K562 (cell line): ENCODE measurements at regions not wholly inside any gene's neighbourhood (a gene's known extent, or its start where the extent isn't known, plus 50 kb on each side); places are given as distances from the start of the nearest gene placed in this dataset.

Experiments
- BRF1 ChIP-seq: IDR thresholded peaks from 3 replicates; pipeline ENCODE4 v1.6.1; 2011; ENCODE audit warnings: borderline replicate concordance, mild to moderate bottlenecking; ENCODE audit not compliant: insufficient read length; ENCODE audit errors: extremely low read depth
- CBX2 ChIP-seq: fragments of 200-600 bp; sonication (generic); IDR thresholded peaks from one replicate; pipeline ENCODE4 v1.6.1; 2012; ENCODE audit warnings: mild to moderate bottlenecking, low read length, inconsistent platforms; ENCODE audit not compliant: insufficient read depth, poor library complexity, severe bottlenecking
- CGGBP1 ChIP-seq: fragments of 250-450 bp; sonication (Bioruptor Pico); IDR thresholded peaks from 2 replicates; pipeline ENCODE4 v1.9.0; 2021; ENCODE audit warnings: mild to moderate bottlenecking
- CHCHD3 ChIP-seq: fragments of 250-450 bp; sonication (Bioruptor Pico); IDR thresholded peaks from 2 replicates; pipeline ENCODE4 v2.1.2; 2022; ENCODE audit warnings: mild to moderate bottlenecking
- CHD1 ChIP-seq: fragments of 200-600 bp; sonication (generic); IDR thresholded peaks from one replicate; pipeline ENCODE4 v1.6.1; 2012; ENCODE audit warnings: mild to moderate bottlenecking, moderate library complexity, low read length, inconsistent platforms
- CREBBP ChIP-seq: IDR thresholded peaks from one replicate; pipeline ENCODE4 v1.6.1; 2012; ENCODE audit warnings: low read depth, mild to moderate bottlenecking, control low read depth, inconsistent platforms, low read length
- E4F1 ChIP-seq: fragments of 250-450 bp; sonication (Bioruptor Pico); IDR thresholded peaks from 2 replicates; pipeline ENCODE4 v1.5.0; 2021; ENCODE audit warnings: mild to moderate bottlenecking, borderline replicate concordance
- FOS ChIP-seq: IDR thresholded peaks from 3 replicates; pipeline ENCODE4 v1.6.1; 2011; ENCODE audit not compliant: insufficient read length; ENCODE audit errors: extremely low read depth
- MLX ChIP-seq, 2 experiments: fragments of 450-650 bp in 1 of 2; sonication (generic) in 1 of 2; formaldehyde crosslinking; conservative IDR thresholded peaks; 2 replicates each; pipeline versions ENCODE4 v1.4.0 to v1.8.1; 2020 to 2022; ENCODE audit warnings: mild to moderate bottlenecking in 1 of 2, missing genetic modification reagents in 1 of 2
- NFE2 ChIP-seq: IDR thresholded peaks from 2 replicates; pipeline ENCODE4 v1.6.1; 2014; ENCODE audit warnings: antibody characterized with exemption, low read depth
- PHB ChIP-seq: fragments of 250-450 bp; sonication (Bioruptor Pico); IDR thresholded peaks from 2 replicates; pipeline ENCODE4 v1.5.0; 2021
- PHF21A ChIP-seq: fragments of 450-650 bp; IDR thresholded peaks from 2 replicates; pipeline ENCODE4 v1.6.1; 2017; ENCODE audit warnings: low read depth, borderline replicate concordance
- RBM17 ChIP-seq: fragments of 200-400 bp; formaldehyde crosslinking; IDR thresholded peaks from 2 replicates; pipeline ENCODE4 v1.6.1; 2017; ENCODE audit warnings: low read depth, mild to moderate bottlenecking, low read length, borderline replicate concordance
- SMAD1 ChIP-seq: fragments of 150-350 bp; IDR thresholded peaks from 2 replicates; pipeline ENCODE4 v1.6.1; 2014; ENCODE audit warnings: low read length, low read depth; ENCODE audit not compliant: partially characterized antibody
- TOE1 ChIP-seq, 2 experiments: fragments of 450-650 bp in 1 of 2; sonication (generic) in 1 of 2; formaldehyde crosslinking in 1 of 2; IDR thresholded peaks; 2 replicates each; pipeline versions ENCODE4 v1.7.1 to v1.8.0; 2016 to 2022; ENCODE audit warnings: borderline replicate concordance in 2 of 2, mild to moderate bottlenecking in 2 of 2, antibody characterized with exemption in 1 of 2, inconsistent platforms in 1 of 2, low read depth in 1 of 2, missing genetic modification reagents in 1 of 2, moderate library complexity in 1 of 2
- ZNF431 ChIP-seq: sonication (generic); formaldehyde crosslinking; IDR thresholded peaks from 2 replicates; pipeline ENCODE4 v1.8.0; 2022; ENCODE audit warnings: mild to moderate bottlenecking, missing genetic modification reagents

- TF ChIP-seq SMAD1 (no peak), RBM17 (no peak), TOE1 (IDR thresholded peaks at IDR 0.05; ENCODE audit: borderline replicate concordance) (no peak; the same call in 1 of the 2 replicates), TOE1 (CRISPR knock-in tag; IDR thresholded peaks at IDR 0.05; ENCODE audit: borderline replicate concordance, low read depth) (no peak), BRF1 (no peak), ZNF431 (CRISPR knock-in tag) (no peak), NFE2 (0 out of 2 replicates have a peak, but pooled peaks have one; percentile 2), CGGBP1 (CRISPR knock-in tag) (no peak), FOS (no peak), E4F1 (no peak), CREBBP (no peak), PHF21A (no peak), CBX2 (no peak), CHD1 (no peak), CHCHD3 (CRISPR knock-in tag) (no peak), PHB (CRISPR knock-in tag) (no peak), MLX (CRISPR knock-in tag; conservative IDR thresholded peaks at IDR 0.05) (no peak)
These were observed 110.2 kb upstream of the ZNF184 start (continued) for GRCh38 chr6:27582928-27583725.
